K562 (cell line): ENCODE measurements at regions not wholly inside any gene's neighbourhood (a gene's known extent, or its start where the extent isn't known, plus 50 kb on each side); places are given as distances from the start of the nearest gene placed in this dataset.

Source experiments
- ARID3A ChIP-seq: IDR thresholded peaks from 2 replicates; pipeline ENCODE4 v1.6.1; 2012; ENCODE audit warnings: low read depth, low read length, improper control_type of control experiment, borderline replicate concordance
- BCL6 ChIP-seq: fragments of 250-450 bp; sonication (Bioruptor Pico); IDR thresholded peaks from 2 replicates; pipeline ENCODE4 v1.4.0; 2020
- CTCFL ChIP-seq: IDR thresholded peaks from 2 replicates; pipeline ENCODE4 v1.6.1; 2011; ENCODE audit warnings: borderline replicate concordance, low read depth, mild to moderate bottlenecking, moderate library complexity, low read length; ENCODE audit not compliant: insufficient read depth, poor library complexity, severe bottlenecking
- DNMT1 ChIP-seq: fragments of 450-650 bp; IDR thresholded peaks from 2 replicates; pipeline ENCODE4 v1.6.1; 2016; ENCODE audit warnings: antibody characterized with exemption, mild to moderate bottlenecking
- EZH2 ChIP-seq: IDR thresholded peaks from 2 replicates; pipeline ENCODE4 v1.6.1; 2012; ENCODE audit warnings: low read depth, mild to moderate bottlenecking, inconsistent platforms, low read length, borderline replicate concordance
- FIP1L1 ChIP-seq: fragments of 200-400 bp; formaldehyde crosslinking; IDR thresholded peaks from 2 replicates; pipeline ENCODE4 v1.6.1; 2018; ENCODE audit warnings: mild to moderate bottlenecking, low read depth, low read length; ENCODE audit not compliant: poor library complexity, severe bottlenecking
- HOXB6 ChIP-seq: fragments of 250-450 bp; sonication (Bioruptor Pico); IDR thresholded peaks from 2 replicates; pipeline ENCODE4 v1.5.1; 2022; ENCODE audit warnings: mild to moderate bottlenecking, borderline replicate concordance
- PCBP1 ChIP-seq: fragments of 200-400 bp; formaldehyde crosslinking; IDR thresholded peaks from 2 replicates; pipeline ENCODE4 v1.6.1; 2018; ENCODE audit warnings: mild to moderate bottlenecking, low read depth, low read length; ENCODE audit not compliant: poor library complexity, severe bottlenecking
- PHB2 ChIP-seq: fragments of 450-650 bp; IDR thresholded peaks from 2 replicates; pipeline ENCODE4 v1.6.1; 2017; ENCODE audit warnings: low read depth
- TAF1 ChIP-seq: IDR thresholded peaks from 2 replicates; pipeline ENCODE4 v1.6.1; 2011; ENCODE audit warnings: mild to moderate bottlenecking, low read length, moderate library complexity; ENCODE audit not compliant: insufficient read depth, control insufficient read depth, severe bottlenecking; ENCODE audit errors: extremely low read depth
- THRB ChIP-seq: fragments of 450-650 bp; formaldehyde crosslinking; conservative IDR thresholded peaks from 2 replicates; pipeline ENCODE4 v1.4.0; 2022; ENCODE audit warnings: mild to moderate bottlenecking, missing genetic modification characterization
- USF1 ChIP-seq: sonication (generic); formaldehyde crosslinking; IDR thresholded peaks from 2 replicates; pipeline ENCODE4 v1.9.0; 2022; ENCODE audit warnings: mild to moderate bottlenecking, missing genetic modification reagents
- ZBTB43 ChIP-seq: sonication (generic); formaldehyde crosslinking; IDR thresholded peaks from 2 replicates; pipeline ENCODE4 v1.8.0; 2023; ENCODE audit warnings: mild to moderate bottlenecking, missing genetic modification reagents
- ZC3H4 ChIP-seq: sonication (generic); formaldehyde crosslinking; IDR thresholded peaks from 2 replicates; pipeline ENCODE4 v1.9.0; 2021; ENCODE audit warnings: missing genetic modification reagents, borderline replicate concordance
- ZNF175 ChIP-seq: fragments of 200-800 bp; sonication (Bioruptor generic); IDR thresholded peaks from 2 replicates; pipeline ENCODE4 v1.6.1; 2016; ENCODE audit warnings: low read depth, mild to moderate bottlenecking, missing genetic modification characterization, missing compliant biosample characterization
- ZNF551 ChIP-seq: fragments of 250-450 bp; sonication (Bioruptor Pico); IDR thresholded peaks from 2 replicates; pipeline ENCODE4 v1.5.0; 2021; ENCODE audit warnings: mild to moderate bottlenecking, moderate library complexity
- ZNF740 ChIP-seq, 3 experiments: fragments of 200-800 bp in 1 of 3; sonication (Bioruptor generic) in 1 of 3; sonication (generic) in 1 of 3; formaldehyde crosslinking in 1 of 3; IDR thresholded peaks; 2 replicates each; pipeline versions ENCODE4 v1.6.1 to v1.8.0; 2016 to 2022; ENCODE audit warnings: mild to moderate bottlenecking in 2 of 3, missing compliant biosample characterization in 2 of 3, missing genetic modification characterization in 2 of 3, missing genetic modification reagents in 1 of 3
- ZZZ3 ChIP-seq: fragments of 450-650 bp; IDR thresholded peaks from 2 replicates; pipeline ENCODE4 v1.6.1; 2016; ENCODE audit warnings: antibody characterized with exemption, mild to moderate bottlenecking, moderate library complexity

- TF ChIP-seq FIP1L1 (no peak), HOXB6 (CRISPR knock-in tag) (no peak), ZC3H4 (CRISPR knock-in tag) (no peak), PCBP1 (no peak), EZH2 (no peak), ARID3A (no peak), USF1 (CRISPR knock-in tag) (peak; percentile 53), ZNF740 (CRISPR knock-in tag; IDR thresholded peaks at IDR 0.05) (no peak), ZNF740 (tag; IDR thresholded peaks at IDR 0.05) (no peak), CTCFL (no peak), BCL6 (no peak), ZNF551 (CRISPR knock-in tag) (no peak), ZZZ3 (no peak), THRB (no peak), PHB2 (no peak), ZBTB43 (CRISPR knock-in tag) (no peak), ZNF175 (CRISPR knock-in tag) (no peak), DNMT1 (no peak), TAF1 (no peak)
Observed at GRCh38 chr12:116360579-116361413, 83.3 kb upstream of the MED13L start (continued).
